GM10248 (cell line): ENCODE measurements at regions not wholly inside any gene's neighbourhood (a gene's known extent, or its start where the extent isn't known, plus 50 kb on each side); places are given as distances from the start of the nearest gene placed in this dataset.
"Not testable (repeated sequence)": the region's sequence is repeated elsewhere in the genome, so short reads cannot be mapped to it uniquely, and the experiment has no call there.

Experiments
- CTCF ChIA-PET: fragments of 300-600 bp; sonication (Branson Sonifier 250); formaldehyde crosslinking; extraction: SDS; loops from one replicate; lab custom pipeline; 2021; ENCODE audit warnings: antibody characterized with exemption; lab: Yijun Ruan, JAX
- POLR2A ChIA-PET: fragments of 350-650 bp; sonication (Branson Sonifier 250); formaldehyde crosslinking; extraction: SDS; loops from one replicate; lab custom pipeline; 2020; ENCODE audit warnings: antibody characterized with exemption; lab: Yijun Ruan, JAX
- DNase-seq: peaks from one replicate; pipeline ENCODE4 v3.0.0; 2012; ENCODE audit errors: extremely low spot score
- CTCF ChIP-seq: IDR thresholded peaks from 2 replicates; pipeline ENCODE4 v1.5.1; 2012; ENCODE audit warnings: mild to moderate bottlenecking, low read depth; ENCODE audit errors: extremely low read depth, missing control alignments, control extremely low read depth

GRCh38 chr7:57198801-57199200 is 66.6 kb upstream of the ZNF479 start:
- POLR2A ChIA-PET = no interaction called here
- DNase-seq = no peak
- no peak for TF ChIP-seq CTCF
- CTCF ChIA-PET = no interaction called here

GRCh38 chr7:57199252-57199651 is 67.0 kb upstream of the ZNF479 start:
- CTCF ChIA-PET = no interaction called here
- no peak for TF ChIP-seq CTCF
- no peak for DNase-seq
- POLR2A ChIA-PET = no interaction called here

- CTCF ChIA-PET = no interaction called here
- no peak for DNase-seq
- POLR2A ChIA-PET = no interaction called here
- no peak for TF ChIP-seq CTCF
Observed at GRCh38 chr7:57201021-57201894, 69.0 kb upstream of the ZNF479 start.

- ChIA-PET CTCF (no interaction called here), POLR2A (no interaction called here)
- TF ChIP-seq CTCF = no peak
- DNase-seq = no peak
Observed at GRCh38 chr7:57201895-57202210, 69.6 kb upstream of the ZNF479 start.

- TF ChIP-seq CTCF = no peak
- POLR2A ChIA-PET = no interaction called here
- no peak for DNase-seq
- CTCF ChIA-PET = no interaction called here
Observed at GRCh38 chr7:57202274-57202673, 70.0 kb upstream of the ZNF479 start.

GRCh38 chr7:57203161-57203791 is 71.0 kb upstream of the ZNF479 start:
- POLR2A ChIA-PET = no interaction called here
- DNase-seq = no peak
- CTCF ChIA-PET = no interaction called here
- TF ChIP-seq CTCF = no peak

- CTCF ChIA-PET, POLR2A ChIA-PET, DNase-seq: not testable (repeated sequence)
Observed at GRCh38 chr7:57203858-57204257, 71.6 kb upstream of the ZNF479 start.
